NOMO-1 treated with dmso at 0.1 percent for 144 hours (cell line): ENCODE measurements at regions not wholly inside any gene's neighbourhood (a gene's known extent, or its start where the extent isn't known, plus 50 kb on each side); places are given as distances from the start of the nearest gene placed in this dataset.
"Not testable (repeated sequence)": the region's sequence is repeated elsewhere in the genome, so short reads cannot be mapped to it uniquely, and the experiment has no call there.

Source experiments
- DNase-seq: peaks from one replicate; lab custom pipeline; 2025; ENCODE audit not compliant: unreplicated experiment; lab: John Stamatoyannopoulos, UW

DNA sequence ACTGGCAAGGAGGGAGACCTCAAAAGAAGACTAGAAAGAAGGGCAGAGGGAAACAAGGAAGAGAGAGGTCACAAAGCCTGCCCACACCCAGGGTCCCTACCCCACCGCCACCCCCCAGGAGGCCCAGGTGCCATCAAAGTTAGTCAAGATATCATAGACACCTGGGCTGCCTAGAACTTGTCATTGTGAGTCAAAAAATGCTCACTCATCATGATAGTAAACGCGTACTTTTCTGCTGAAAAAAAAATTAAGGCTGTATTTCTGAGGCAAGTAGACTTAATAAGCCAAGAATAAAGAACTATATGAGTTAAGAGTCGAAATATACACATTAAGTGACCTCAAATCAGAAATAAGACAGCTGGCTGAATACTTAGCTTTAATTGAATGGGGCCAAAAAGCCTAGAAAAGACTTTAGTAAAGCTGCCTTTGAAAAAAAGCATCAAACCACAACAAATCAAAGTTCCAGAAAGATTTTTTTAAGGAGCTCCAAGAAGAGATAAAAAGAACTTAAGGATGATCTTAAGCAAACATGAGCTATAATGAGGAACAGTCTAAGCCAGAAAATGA is 415.5 kb upstream of the PPP2R3A start:
- DNase-seq = no peak

DNA sequence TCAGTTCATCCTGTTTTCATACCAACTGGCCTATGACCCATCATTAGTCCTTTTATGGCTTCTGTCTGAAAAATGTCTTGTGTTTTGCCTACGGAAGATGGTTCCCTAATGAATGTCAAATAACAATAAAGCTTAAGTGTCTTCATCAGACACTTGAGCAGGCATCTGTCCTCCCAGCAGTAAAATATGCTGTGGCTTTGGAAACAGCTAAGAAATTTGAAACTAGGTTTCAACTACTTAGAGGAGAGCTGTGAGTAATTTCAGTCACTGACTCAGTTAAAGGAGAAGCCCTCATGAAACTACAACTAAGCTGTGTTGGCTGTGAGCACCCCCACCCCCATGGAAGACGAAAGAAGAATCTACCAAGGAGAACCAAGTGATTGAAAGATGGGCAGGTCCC is 409.4 kb upstream of the PPP2R3A start:
- no peak for DNase-seq

GRCh38 chr3:135558150-135558783 is 407.3 kb upstream of the PPP2R3A start:
- DNase-seq = no peak

DNA sequence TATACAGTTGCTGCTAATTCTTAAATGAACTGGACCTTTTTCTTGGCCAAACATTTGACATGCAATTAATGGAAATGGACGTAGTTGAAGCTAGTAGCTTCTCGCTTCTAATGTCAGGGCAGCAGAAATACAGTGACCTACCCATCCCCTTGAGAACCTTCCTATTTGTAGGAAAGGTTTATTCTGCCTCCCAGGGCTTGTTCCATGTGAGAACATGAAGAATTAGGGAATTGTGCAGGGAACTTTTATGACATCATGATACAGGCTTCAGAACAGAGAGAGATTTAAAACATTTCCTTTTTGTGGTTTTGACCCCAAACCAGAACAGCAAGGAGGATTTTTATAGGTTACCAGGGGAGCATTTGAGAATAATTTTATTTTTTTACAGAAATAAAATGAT is 406.6 kb upstream of the PPP2R3A start:
- DNase-seq = no peak

- no peak for DNase-seq
These were observed 405.7 kb upstream of the PPP2R3A start for GRCh38 chr3:135559802-135560201.

- DNase-seq = no peak
These were observed 404.7 kb upstream of the PPP2R3A start for GRCh38 chr3:135560847-135561246.

DNA sequence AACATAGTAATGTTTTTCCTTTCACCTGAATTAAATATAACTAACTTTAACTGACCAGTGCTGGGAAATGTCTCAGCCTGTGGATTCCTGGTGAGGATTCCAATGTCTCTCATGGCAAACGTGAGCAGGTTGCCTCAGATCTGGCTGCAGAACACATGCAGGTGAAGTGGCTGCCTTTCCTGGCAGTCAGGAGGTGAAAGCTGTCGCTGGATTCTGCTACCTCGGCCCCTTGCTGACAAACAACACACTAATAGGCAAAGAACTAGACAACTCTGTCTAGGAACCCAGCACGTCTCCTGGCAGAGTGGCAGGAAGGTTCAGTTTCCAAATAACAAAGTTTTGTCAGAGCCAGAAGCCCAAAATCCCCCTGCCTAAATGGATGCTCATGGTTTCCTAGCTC is 400.8 kb upstream of the PPP2R3A start:
- no peak for DNase-seq

DNA sequence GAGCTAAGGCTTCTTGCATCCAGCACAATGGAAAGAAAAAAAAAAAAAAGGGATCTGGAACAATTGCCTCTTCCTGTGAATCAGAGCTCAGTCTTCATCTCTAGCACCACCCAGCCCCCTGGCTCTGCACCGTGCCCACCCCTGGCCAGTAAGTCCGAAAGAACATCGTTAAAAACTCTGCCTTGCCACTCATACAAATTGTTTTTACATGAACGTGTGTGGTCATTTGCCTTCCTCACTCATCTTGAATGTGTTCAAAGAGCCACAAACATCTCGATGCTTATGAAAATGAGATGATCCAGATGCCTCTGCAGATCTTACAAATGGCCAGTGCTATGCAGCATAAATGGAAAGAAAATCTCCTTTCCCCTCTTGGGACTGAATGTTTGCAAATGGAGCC is 400.0 kb upstream of the PPP2R3A start:
- no peak for DNase-seq

GRCh38 chr3:135567223-135567622 is 398.3 kb upstream of the PPP2R3A start:
- DNase-seq = no peak

DNA sequence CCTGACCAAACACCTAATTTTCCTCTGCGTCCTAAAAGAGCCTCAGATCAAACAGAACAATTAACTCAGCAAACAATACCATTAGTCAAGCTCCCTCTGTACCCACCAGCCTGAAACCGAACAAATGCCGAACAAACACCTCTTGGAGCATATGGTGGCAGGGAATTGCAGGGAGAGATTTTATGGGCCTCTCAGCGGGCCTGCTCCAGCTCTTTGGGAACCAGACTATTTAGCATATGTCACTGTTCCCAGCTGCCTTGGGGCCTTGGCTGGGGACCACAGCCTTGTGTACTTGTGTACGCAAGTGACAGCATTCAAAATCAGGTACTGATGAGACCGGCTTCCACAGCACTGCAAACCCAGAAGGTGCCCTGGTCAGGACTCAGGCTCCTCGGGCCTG is 388.8 kb upstream of the PPP2R3A start:
- DNase-seq = no peak

DNA sequence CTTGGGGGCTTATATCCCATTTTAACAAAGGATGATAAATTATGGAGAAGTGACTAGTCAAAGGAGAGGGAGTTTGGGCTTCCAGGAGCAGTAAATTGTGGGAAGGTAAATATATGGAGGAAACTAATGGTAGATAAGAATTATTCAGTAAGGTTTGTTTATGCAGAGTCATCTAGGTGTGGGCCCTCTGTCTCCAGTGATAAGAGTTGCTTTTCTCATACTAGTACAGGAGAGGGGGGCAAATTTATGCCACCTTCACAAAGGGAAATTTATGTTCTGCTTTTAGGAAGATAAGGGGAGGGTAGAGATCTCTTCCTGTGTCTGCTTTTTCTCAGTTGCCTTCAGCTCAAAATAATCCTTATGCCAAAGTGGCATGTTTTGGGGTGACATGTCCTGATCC is 383.7 kb upstream of the PPP2R3A start:
- no peak for DNase-seq

GRCh38 chr3:135582800-135583199 is 382.7 kb upstream of the PPP2R3A start:
- no peak for DNase-seq

DNA sequence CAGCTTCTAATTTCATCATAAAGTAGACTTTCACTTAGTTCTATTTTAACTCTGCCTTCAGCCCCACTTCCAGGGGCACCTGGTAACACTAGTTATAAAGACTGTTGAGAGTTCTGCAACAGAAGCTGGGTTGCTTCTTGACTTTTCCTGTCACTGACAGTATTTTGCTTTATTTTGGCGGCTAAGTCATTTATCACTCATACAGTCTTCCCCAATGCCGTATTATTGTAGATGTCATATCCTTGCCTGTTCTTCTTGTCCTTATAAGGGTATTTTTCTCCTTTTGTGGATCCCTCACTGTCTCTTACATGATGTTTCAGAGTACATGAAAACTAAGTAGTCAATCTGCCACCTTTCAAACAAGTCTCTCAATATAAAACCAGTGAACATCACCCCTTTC is 369.0 kb upstream of the PPP2R3A start:
- DNase-seq = no peak

DNA sequence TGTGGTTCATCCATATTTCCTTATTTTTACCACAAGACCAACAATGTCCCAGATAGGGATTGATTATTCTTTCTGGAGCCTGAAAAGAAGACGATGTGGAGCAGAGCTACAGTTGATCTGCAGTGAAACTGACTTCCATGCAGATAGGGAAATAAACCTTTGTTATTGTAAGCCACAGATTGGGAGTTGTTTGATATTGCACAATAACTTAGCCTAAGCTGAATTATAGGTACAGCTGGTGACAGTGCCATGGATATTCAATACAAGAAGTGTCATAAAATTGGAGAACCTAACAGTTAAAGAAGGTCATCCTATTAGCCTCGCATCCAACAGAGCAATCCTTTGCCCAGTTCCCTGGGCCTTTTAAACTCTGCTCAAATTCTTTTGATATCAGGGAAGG is 367.7 kb upstream of the PPP2R3A start:
- DNase-seq = no peak

- no peak for DNase-seq
These were observed 366.9 kb upstream of the PPP2R3A start for GRCh38 chr3:135598597-135598996.

DNA sequence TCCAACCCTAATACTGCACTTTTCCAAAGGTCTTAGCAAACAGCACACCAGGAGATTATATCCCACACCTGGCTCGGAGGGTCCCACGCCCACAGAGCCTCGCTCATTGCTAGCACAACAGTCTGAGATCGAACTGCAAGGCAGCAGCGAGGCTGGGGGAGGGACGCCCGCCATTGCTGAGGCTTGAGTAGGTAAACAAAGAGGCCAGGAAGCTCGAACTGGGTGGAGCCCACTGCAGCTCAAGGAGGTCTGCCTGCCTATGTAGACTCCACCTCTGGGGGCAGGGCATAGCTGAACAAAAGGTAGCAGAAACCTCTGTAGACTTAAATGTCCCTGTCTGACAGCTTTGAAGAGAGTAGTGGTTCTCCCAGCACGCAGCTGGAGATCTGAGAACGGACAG is 361.0 kb upstream of the PPP2R3A start:
- DNase-seq = not testable (repeated sequence)

DNA sequence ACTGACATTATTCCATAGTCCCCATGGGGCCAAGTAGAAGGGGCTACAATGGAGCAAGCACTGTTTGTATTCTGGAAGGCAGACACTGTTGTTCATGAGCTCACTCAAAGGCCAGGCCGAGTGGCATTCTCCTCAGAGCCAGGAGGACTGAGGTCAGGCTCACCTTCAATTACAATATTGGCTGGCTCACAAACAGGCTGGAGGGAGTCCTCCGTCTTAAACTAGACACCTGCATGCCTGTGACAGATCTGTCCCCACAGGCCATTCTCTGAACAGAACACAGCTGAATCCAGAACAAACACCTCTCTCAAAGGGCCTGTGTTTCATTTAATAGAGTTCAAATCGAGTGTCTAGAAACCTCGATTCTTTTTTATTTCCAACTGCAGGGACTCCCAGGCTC is 347.4 kb upstream of the PPP2R3A start:
- no peak for DNase-seq

DNA sequence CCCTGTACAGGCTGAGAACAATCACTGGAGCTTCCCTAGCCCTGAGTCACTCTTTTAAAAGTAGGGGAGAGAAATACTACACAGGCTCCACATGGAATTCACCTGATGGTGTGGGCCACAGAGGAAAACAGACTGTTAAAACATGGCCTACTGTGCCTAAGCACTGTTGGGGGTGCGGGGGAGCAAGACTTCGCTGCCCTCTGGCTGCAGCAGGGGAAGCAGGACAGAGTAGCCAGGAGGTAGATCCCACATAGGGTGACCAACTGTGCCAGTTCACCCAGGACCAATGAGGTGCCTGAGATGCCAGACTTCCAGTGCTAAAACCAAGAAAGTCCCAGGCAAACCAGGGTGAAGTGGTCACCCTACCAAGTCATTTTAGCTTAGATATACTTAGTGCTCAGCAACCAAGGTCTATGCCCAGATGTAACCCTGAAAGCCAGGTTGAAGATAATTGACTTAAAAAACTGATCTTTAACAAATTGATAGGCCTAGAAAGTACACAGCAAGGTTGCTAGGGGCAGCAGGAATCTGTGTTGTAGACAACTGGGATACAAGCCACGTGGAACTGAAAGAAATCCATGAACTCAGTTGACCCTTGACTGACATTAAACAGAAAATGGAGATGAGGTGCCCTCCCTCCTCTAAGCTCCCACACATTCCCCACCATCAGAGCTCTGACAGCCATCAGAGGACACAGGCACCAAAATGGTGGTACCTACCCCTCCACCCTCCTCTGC is 344.2 kb upstream of the PPP2R3A start:
- no peak for DNase-seq

- no peak for DNase-seq
These were observed 343.3 kb upstream of the PPP2R3A start for GRCh38 chr3:135622215-135622614.

GRCh38 chr3:135622656-135623055 is 342.9 kb upstream of the PPP2R3A start:
- no peak for DNase-seq

- no peak for DNase-seq
These were observed 342.0 kb upstream of the PPP2R3A start for GRCh38 chr3:135623558-135623957.

DNA sequence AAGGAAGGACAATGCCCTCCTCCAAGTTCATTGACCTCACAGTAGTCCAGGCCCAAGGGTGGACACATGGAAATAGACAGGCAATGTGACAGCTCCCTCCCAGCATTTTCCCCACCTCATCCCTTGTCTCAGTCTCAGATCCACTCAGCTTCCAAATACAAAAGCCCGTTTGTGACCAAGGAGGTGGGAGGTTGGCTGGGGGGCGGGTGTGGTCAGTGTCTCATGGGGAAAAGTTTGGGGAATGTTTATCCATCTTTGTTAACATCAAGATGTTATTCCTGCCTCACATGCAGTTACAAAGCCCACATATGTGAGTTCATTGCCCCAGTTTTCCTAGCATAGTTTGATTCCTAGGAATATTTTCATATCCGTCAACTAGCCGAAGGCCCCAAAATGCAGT is 338.5 kb upstream of the PPP2R3A start:
- DNase-seq = no peak
